NB4 (cell line): ENCODE measurements at regions not wholly inside any gene's neighbourhood (a gene's known extent, or its start where the extent isn't known, plus 50 kb on each side); places are given as distances from the start of the nearest gene placed in this dataset.

Source experiments
- MYC ChIP-seq: IDR thresholded peaks from 2 replicates; pipeline ENCODE4 v1.6.1; 2011; ENCODE audit warnings: low read depth, low read length
- POLR2A ChIP-seq: IDR thresholded peaks from 2 replicates; pipeline ENCODE4 v1.6.1; 2011; ENCODE audit warnings: mild to moderate bottlenecking; ENCODE audit not compliant: insufficient read length; ENCODE audit errors: extremely low read depth
- TF ChIP-seq, protein P1 (sequence below): IDR thresholded peaks from one replicate; pipeline ENCODE4 v1.5.1; 2012; ENCODE audit warnings: low read depth, low read length
- TF ChIP-seq, protein P2 (sequence below): IDR thresholded peaks from 2 replicates; pipeline ENCODE4 v1.6.1; 2011; ENCODE audit warnings: low read depth, low read length

DNA sequence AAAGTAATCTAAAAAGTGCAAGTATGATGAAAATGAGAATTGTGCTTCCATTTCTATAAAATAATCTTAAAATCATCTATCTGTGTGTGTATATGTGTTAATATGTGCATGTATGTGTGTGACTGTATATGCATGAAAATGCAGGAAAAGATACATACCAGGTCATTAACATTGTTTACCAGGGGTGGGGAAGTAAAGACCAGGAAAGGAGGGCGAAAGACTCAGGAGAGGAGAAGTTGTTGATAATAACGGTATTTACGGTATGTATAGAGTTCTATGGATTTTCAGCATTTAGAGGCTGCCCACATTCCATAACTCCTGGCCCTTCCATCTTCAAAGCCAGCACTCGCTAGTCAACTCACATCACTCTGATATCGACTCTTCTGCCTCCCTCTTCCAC is 111.0 kb upstream of the SPDL1 start:
- TF ChIP-seq, protein P1, sequence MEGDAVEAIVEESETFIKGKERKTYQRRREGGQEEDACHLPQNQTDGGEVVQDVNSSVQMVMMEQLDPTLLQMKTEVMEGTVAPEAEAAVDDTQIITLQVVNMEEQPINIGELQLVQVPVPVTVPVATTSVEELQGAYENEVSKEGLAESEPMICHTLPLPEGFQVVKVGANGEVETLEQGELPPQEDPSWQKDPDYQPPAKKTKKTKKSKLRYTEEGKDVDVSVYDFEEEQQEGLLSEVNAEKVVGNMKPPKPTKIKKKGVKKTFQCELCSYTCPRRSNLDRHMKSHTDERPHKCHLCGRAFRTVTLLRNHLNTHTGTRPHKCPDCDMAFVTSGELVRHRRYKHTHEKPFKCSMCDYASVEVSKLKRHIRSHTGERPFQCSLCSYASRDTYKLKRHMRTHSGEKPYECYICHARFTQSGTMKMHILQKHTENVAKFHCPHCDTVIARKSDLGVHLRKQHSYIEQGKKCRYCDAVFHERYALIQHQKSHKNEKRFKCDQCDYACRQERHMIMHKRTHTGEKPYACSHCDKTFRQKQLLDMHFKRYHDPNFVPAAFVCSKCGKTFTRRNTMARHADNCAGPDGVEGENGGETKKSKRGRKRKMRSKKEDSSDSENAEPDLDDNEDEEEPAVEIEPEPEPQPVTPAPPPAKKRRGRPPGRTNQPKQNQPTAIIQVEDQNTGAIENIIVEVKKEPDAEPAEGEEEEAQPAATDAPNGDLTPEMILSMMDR, result no peak
- TF ChIP-seq POLR2A (no peak), MYC (no peak)
- TF ChIP-seq, protein P2, sequence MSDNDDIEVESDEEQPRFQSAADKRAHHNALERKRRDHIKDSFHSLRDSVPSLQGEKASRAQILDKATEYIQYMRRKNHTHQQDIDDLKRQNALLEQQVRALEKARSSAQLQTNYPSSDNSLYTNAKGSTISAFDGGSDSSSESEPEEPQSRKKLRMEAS, result no peak
